K562 (cell line): ENCODE measurements at regions not wholly inside any gene's neighbourhood (a gene's known extent, or its start where the extent isn't known, plus 50 kb on each side); places are given as distances from the start of the nearest gene placed in this dataset.

Experiments used
- ATAC-seq: fragments of 200-7000 bp; cut with Tn5 transposase; 3 replicates; pipeline ENCODE4 v1.9.1; 2020; ENCODE audit warnings: moderate library complexity
- BruUV-seq: library from RNA; stranded (reverse); fragments of 400-500 nt; replicated peaks from 2 replicates; lab custom pipeline; 2021; lab: Mats Ljungman, UMichigan
- CTCF ChIA-PET: fragments of 300-600 bp; formaldehyde crosslinking; extraction: SDS; loops from one replicate; lab custom pipeline; 2021; ENCODE audit warnings: low intra/inter-chr PET ratio; lab: Yijun Ruan, JAX
- POLR2A ChIA-PET: fragments of 300-600, 350-650 bp; sonication (Branson Sonifier 250); formaldehyde crosslinking; extraction: SDS; loops from one replicate; lab custom pipeline; 2021; ENCODE audit warnings: antibody characterized with exemption, inconsistent platforms; lab: Yijun Ruan, JAX
- DNase-seq, 4 experiments: peaks; one replicate each; pipeline versions ENCODE4 v3.0.0 to v3.0.0-alpha.2; 2011 to 2018; ENCODE audit warnings: low spot score in 3 of 4, mixed read lengths in 3 of 4; ENCODE audit errors: extremely low read depth in 1 of 4
- FAIRE-seq: peaks from 2 replicates; lab custom pipeline; 2011; peaks lifted over from hg19 to GRCh38; lab: Jason Lieb, UNC
- H2AFZ ChIP-seq: 2 replicates; pipeline ENCODE4 v1.6.0; 2011; ENCODE audit warnings: low read depth, low read length, control low read depth, inconsistent platforms
- H3K27ac ChIP-seq: fragments of 200-600 bp; 3 replicates; pipeline ENCODE4 v1.8.0; 2011; ENCODE audit warnings: low read depth, mild to moderate bottlenecking, control low read depth, inconsistent platforms, low read length, moderate library complexity, mixed read lengths; ENCODE audit errors: extremely low read depth
- H3K27me3 ChIP-seq, 2 experiments: fragments of 300-600 bp in 1 of 2; 2 replicates in 1 of 2; 3 replicates in 1 of 2; pipeline versions ENCODE4 v1.6.0 to v1.8.0; 2011; ENCODE audit warnings: inconsistent platforms in 2 of 2, low read length in 2 of 2, mild to moderate bottlenecking in 1 of 2, mixed read lengths in 1 of 2, moderate library complexity in 1 of 2; ENCODE audit not compliant: control insufficient read depth in 2 of 2, insufficient read depth in 2 of 2
- H3K36me3 ChIP-seq: fragments of 300-600 bp; 3 replicates; pipeline ENCODE4 v1.8.0; 2011; ENCODE audit warnings: mild to moderate bottlenecking, low read length, inconsistent platforms; ENCODE audit not compliant: control insufficient read depth, insufficient read depth
- H3K4me1 ChIP-seq, 2 experiments: fragments of 200-600 bp in 1 of 2; replicated peaks in 1 of 2; 2 replicates in 1 of 2; 3 replicates in 1 of 2; pipeline versions ENCODE4 v1.5.1 to v1.8.0; 2011; ENCODE audit warnings: inconsistent platforms in 2 of 2, low read length in 2 of 2, mild to moderate bottlenecking in 1 of 2, mixed read lengths in 1 of 2, moderate library complexity in 1 of 2; ENCODE audit not compliant: control insufficient read depth in 2 of 2, insufficient read depth in 2 of 2
- H3K4me2 ChIP-seq: 2 replicates; pipeline ENCODE4 v1.6.1; 2011; ENCODE audit warnings: low read length, control low read depth, inconsistent platforms, mixed read lengths; ENCODE audit not compliant: insufficient read depth
- H3K4me3 ChIP-seq: fragments of 200-600 bp; sonication (generic), shearing (Covaris generic); 2 replicates; pipeline ENCODE4 v1.5.1; 2016; ENCODE audit warnings: control low read depth, inconsistent platforms
- H3K79me2 ChIP-seq: fragments of 200-600 bp; 3 replicates; pipeline ENCODE4 v1.8.0; 2011; ENCODE audit warnings: low read length, inconsistent platforms; ENCODE audit not compliant: control insufficient read depth, insufficient read depth
- H3K9ac ChIP-seq, 2 experiments: 2 replicates each; pipeline versions ENCODE4 v1.6.0 to v1.6.1; 2011; ENCODE audit warnings: low read depth in 2 of 2, low read length in 2 of 2, control low read depth in 1 of 2, inconsistent platforms in 1 of 2, mild to moderate bottlenecking in 1 of 2, mixed read lengths in 1 of 2; ENCODE audit not compliant: insufficient read depth in 1 of 2
- H3K9me1 ChIP-seq: one replicate; pipeline ENCODE4 v1.6.0; 2011; ENCODE audit warnings: inconsistent platforms, mild to moderate bottlenecking, low read length, moderate library complexity; ENCODE audit not compliant: control insufficient read depth, insufficient read depth
- H3K9me3 ChIP-seq: replicated peaks from 2 replicates; pipeline ENCODE4 v1.5.1; 2011; ENCODE audit warnings: low read depth, low read length, inconsistent platforms; ENCODE audit not compliant: control insufficient read depth, insufficient read depth
- H4K20me1 ChIP-seq: replicated peaks from 2 replicates; pipeline ENCODE4 v1.6.1; 2011; ENCODE audit warnings: low read length, inconsistent platforms, mixed read lengths; ENCODE audit not compliant: control insufficient read depth, insufficient read depth
- CCAR2 ChIP-seq: fragments of 200-400 bp; formaldehyde crosslinking; IDR thresholded peaks from 2 replicates; pipeline ENCODE4 v1.6.1; 2017; ENCODE audit warnings: mild to moderate bottlenecking, low read depth, low read length
- FOXJ3 ChIP-seq: sonication (generic); formaldehyde crosslinking; IDR thresholded peaks from 2 replicates; pipeline ENCODE4 v1.4.0; 2020; ENCODE audit warnings: mild to moderate bottlenecking, missing genetic modification reagents
- HNRNPH1 ChIP-seq: fragments of 200-400 bp; formaldehyde crosslinking; optimal IDR thresholded peaks from 2 replicates; pipeline ENCODE3; 2017; ENCODE audit warnings: low read depth, mild to moderate bottlenecking, low read length, moderate library complexity
- IRF2 ChIP-seq: sonication (generic); formaldehyde crosslinking; IDR thresholded peaks from 2 replicates; pipeline ENCODE4 v1.8.1; 2022; ENCODE audit warnings: mild to moderate bottlenecking, missing genetic modification reagents
- MAX ChIP-seq: sonication (generic); formaldehyde crosslinking; IDR thresholded peaks from 2 replicates; pipeline ENCODE4 v1.9.0; 2022; ENCODE audit warnings: mild to moderate bottlenecking, missing genetic modification reagents
- PPARD ChIP-seq: fragments of 250-450 bp; sonication (Bioruptor Pico); IDR thresholded peaks from 2 replicates; pipeline ENCODE4 v1.8.0; 2022; ENCODE audit warnings: inconsistent platforms, mild to moderate bottlenecking, moderate library complexity
- PYGO2 ChIP-seq: fragments of 450-650 bp; IDR thresholded peaks from 2 replicates; pipeline ENCODE4 v1.6.1; 2016; ENCODE audit warnings: mild to moderate bottlenecking, missing genetic modification characterization, moderate library complexity, missing compliant biosample characterization
- RFX7 ChIP-seq: fragments of 250-450 bp; sonication (Bioruptor Pico); IDR thresholded peaks from 2 replicates; pipeline ENCODE4 v1.5.1; 2021; ENCODE audit warnings: mild to moderate bottlenecking
- SREBF2 ChIP-seq: sonication (generic); formaldehyde crosslinking; IDR thresholded peaks from 2 replicates; pipeline ENCODE4 v1.4.0; 2020; ENCODE audit warnings: mild to moderate bottlenecking, missing genetic modification reagents
- STAT6 ChIP-seq: sonication (generic); formaldehyde crosslinking; IDR thresholded peaks from 2 replicates; pipeline ENCODE4 v1.8.1; 2023; ENCODE audit warnings: mild to moderate bottlenecking, missing genetic modification reagents
- THRB ChIP-seq: fragments of 450-650 bp; formaldehyde crosslinking; conservative IDR thresholded peaks from 2 replicates; pipeline ENCODE4 v1.4.0; 2022; ENCODE audit warnings: mild to moderate bottlenecking, missing genetic modification characterization
- ZNF217 ChIP-seq: sonication (generic); formaldehyde crosslinking; IDR thresholded peaks from 2 replicates; pipeline ENCODE4 v1.8.0; 2022; ENCODE audit warnings: mild to moderate bottlenecking, missing genetic modification reagents
- ZNF232 ChIP-seq: sonication (generic); formaldehyde crosslinking; IDR thresholded peaks from 2 replicates; pipeline ENCODE4 v1.8.0; 2022; ENCODE audit warnings: mild to moderate bottlenecking, missing genetic modification reagents
- ZNF253 ChIP-seq: fragments of 250-450 bp; sonication (Bioruptor Pico); conservative IDR thresholded peaks from 2 replicates; pipeline ENCODE4 v1.6.1; 2021; ENCODE audit warnings: mild to moderate bottlenecking
- ZNF395 ChIP-seq: fragments of 200-800 bp; sonication (Bioruptor generic); IDR thresholded peaks from 2 replicates; pipeline ENCODE4 v1.6.1; 2017; ENCODE audit warnings: missing genetic modification characterization, missing compliant biosample characterization
- ZNF398 ChIP-seq: fragments of 250-450 bp; sonication (Bioruptor Pico); IDR thresholded peaks from 2 replicates; pipeline ENCODE4 v1.8.0; 2021; ENCODE audit warnings: moderate library complexity, mild to moderate bottlenecking, inconsistent platforms
- ZNF785 ChIP-seq: fragments of 250-450 bp; sonication (Bioruptor Pico); IDR thresholded peaks from 2 replicates; pipeline ENCODE4 v1.4.0; 2020; ENCODE audit warnings: mild to moderate bottlenecking
- WGBS: fragments of 100-300 bp; shearing (Covaris generic); methylation state at CpG from one replicate; pipeline ENCODE4 v1.1.6; 2016; ENCODE audit warnings: low coverage, mixed read lengths; ENCODE audit not compliant: insufficient coverage; ENCODE audit errors: missing lambda C conversion rate; 5-methylcytosine and 5-hydroxymethylcytosine counted together
- in situ Hi-C: fragments of 300-500 bp; cut with MboI; formaldehyde crosslinking; loops from 4 replicates; pipeline ENCODE4 v1.15.0; 2018; ENCODE audit warnings: inconsistent platforms, mixed read lengths
- intact Hi-C: fragments of 100-400 bp; cut with micrococcal nuclease; formaldehyde crosslinking; loops from 2 replicates; pipeline ENCODE4 v1.14.2; 2022

- DNase-seq (no peak), FAIRE-seq (no peak), ATAC-seq (no peak)
- Histone ChIP-seq H2AFZ (no peak overlapping the region), H3K79me2 (no peaks in the 10 kb centered on the region), H3K4me3 (no peak overlapping the region), H3K4me2 (no peak overlapping the region), H3K27ac (no peak overlapping the region), H4K20me1 (no peaks in the 10 kb centered on the region), H3K9ac (no peak overlapping the region), H3K4me1 (no peaks in the 10 kb centered on the region), H3K9me3 (no peaks in the 10 kb centered on the region), H3K9me1 (no peaks in the 10 kb centered on the region), H3K27me3 (no peaks in the 10 kb centered on the region), H3K36me3 (no peaks in the 10 kb centered on the region)
- no TSS peak for BruUV-seq
- in situ Hi-C loops = no loop called here
- intact Hi-C loops = no loop called here
- 3% methylated on average over 3 of the region's 3 CpGs for WGBS
- ChIA-PET POLR2A (no interaction called here), CTCF (no interaction called here)
- no peak for TF ChIP-seq STAT6 (CRISPR knock-in tag)
- no peak for TF ChIP-seq PPARD (CRISPR knock-in tag)
- TF ChIP-seq ZNF232 (CRISPR knock-in tag) = no peak
- TF ChIP-seq MAX (CRISPR knock-in tag) = no peak
- no peak for TF ChIP-seq ZNF395
- no peak for TF ChIP-seq SREBF2 (CRISPR knock-in tag)
- TF ChIP-seq ZNF253 = no peak
- no peak for TF ChIP-seq THRB (CRISPR knock-in tag)
- TF ChIP-seq IRF2 (CRISPR knock-in tag) = no peak
- no peak for TF ChIP-seq ZNF217 (CRISPR knock-in tag)
- TF ChIP-seq RFX7 (CRISPR knock-in tag) = no peak
- no peak for TF ChIP-seq PYGO2 (tag)
- TF ChIP-seq CCAR2 = no peak
- TF ChIP-seq ZNF785 = no peak
- TF ChIP-seq ZNF398 (CRISPR knock-in tag) = no peak
- no peak for TF ChIP-seq HNRNPH1
- TF ChIP-seq FOXJ3 = no peak
Measured at GRCh38 chr11:37277896-37278465, 679.9 kb upstream of the RAG2 start.
